HCT116 (cell line): ENCODE measurements at regions not wholly inside any gene's neighbourhood (a gene's known extent, or its start where the extent isn't known, plus 50 kb on each side); places are given as distances from the start of the nearest gene placed in this dataset.

Experiments used
- ATAC-seq: fragments of 200-7000 bp; cut with Tn5 transposase; 2 replicates; pipeline ENCODE4 v1.9.1; 2020; ENCODE audit warnings: mild to moderate bottlenecking, moderate library complexity
- BruUV-seq: library from RNA; stranded (reverse); fragments of 400-500 nt; replicated peaks from 2 replicates; lab custom pipeline; 2021; lab: Mats Ljungman, UMichigan
- CTCF ChIA-PET: fragments of 300-600 bp; sonication (Branson Sonifier 250); formaldehyde crosslinking; loops from one replicate; lab custom pipeline; 2021; ENCODE audit warnings: antibody characterized with exemption; lab: Charles Lee
- POLR2A ChIA-PET: fragments of 300-600, 350-600 bp; sonication (Branson Sonifier 250); formaldehyde crosslinking; loops from one replicate; lab custom pipeline; 2021; ENCODE audit warnings: antibody characterized with exemption; lab: Charles Lee
- RAD21 ChIA-PET, 2 experiments: fragments of 300-600 bp; sonication (Branson Sonifier 250); formaldehyde crosslinking; loops; one replicate each; lab custom pipeline; 2023; ENCODE audit warnings: low total read pairs in 2 of 2; ENCODE audit not compliant: uncharacterized antibody in 2 of 2, unreplicated experiment in 2 of 2, low non-redundant PET in 1 of 2; lab: Charles Lee
- DNase-seq: peaks from one replicate; pipeline ENCODE4 v3.0.0-alpha.2; 2010; ENCODE audit warnings: low read depth, low spot score
- H2AFZ ChIP-seq: fragments of 200-600 bp; shearing (Covaris generic), sonication (generic); 2 replicates; pipeline ENCODE4 v1.6.1; 2017; ENCODE audit warnings: low read depth, mixed run types, mixed read lengths, antibody characterized with exemption, low read length; ENCODE audit not compliant: poor library complexity, severe bottlenecking
- H3K27ac ChIP-seq: 2 replicates; pipeline ENCODE4 v1.5.1; 2012; ENCODE audit warnings: low read depth, low read length
- H3K27me3 ChIP-seq: fragments of 200-600 bp; sonication (generic); 2 replicates; pipeline ENCODE4 v1.6.1; 2016; ENCODE audit warnings: mixed run types, low read length, mixed read lengths; ENCODE audit not compliant: insufficient read depth
- H3K36me3 ChIP-seq, 2 experiments: fragments of 200-500 bp in 1 of 2; fragments of 200-600 bp in 1 of 2; sonication (Bioruptor generic) in 1 of 2; sonication (generic) in 1 of 2; 2 replicates each; pipeline versions ENCODE4 v1.5.1 to v1.6.1; 2014 to 2016; ENCODE audit warnings: low read length in 2 of 2, inconsistent platforms in 1 of 2, mixed read lengths in 1 of 2, mixed run types in 1 of 2; ENCODE audit not compliant: insufficient read depth in 2 of 2, control insufficient read depth in 1 of 2
- H3K4me1 ChIP-seq, 2 experiments: fragments of 200-600 bp in 1 of 2; sonication (generic) in 1 of 2; 2 replicates each; pipeline versions ENCODE4 v1.5.1 to v1.6.1; 2012 to 2017; ENCODE audit warnings: low read length in 2 of 2, inconsistent platforms in 1 of 2, mild to moderate bottlenecking in 1 of 2, mixed read lengths in 1 of 2, mixed run types in 1 of 2, moderate library complexity in 1 of 2; ENCODE audit not compliant: insufficient read depth in 2 of 2, control insufficient read depth in 1 of 2
- H3K4me2 ChIP-seq: fragments of 200-600 bp; sonication (generic); 2 replicates; pipeline ENCODE4 v1.6.1; 2017; ENCODE audit warnings: mixed run types, low read length, mixed read lengths
- H3K4me3 ChIP-seq, 2 experiments: fragments of 200-600 bp in 1 of 2; sonication (generic) in 1 of 2; replicated peaks in 1 of 2; 2 replicates each; pipeline ENCODE4 v1.5.1; 2011 to 2016; ENCODE audit warnings: low read length in 2 of 2, control low read depth in 1 of 2, low read depth in 1 of 2, mild to moderate bottlenecking in 1 of 2, mixed read lengths in 1 of 2, mixed run types in 1 of 2
- H3K79me2 ChIP-seq: fragments of 200-600 bp; sonication (generic); 2 replicates; pipeline ENCODE4 v1.6.1; 2017; ENCODE audit warnings: mild to moderate bottlenecking, mixed run types, low read length, moderate library complexity, mixed read lengths; ENCODE audit not compliant: insufficient read depth
- H3K9ac ChIP-seq: fragments of 200-600 bp; sonication (generic); 2 replicates; pipeline ENCODE4 v1.6.1; 2016; ENCODE audit warnings: low read length, mixed read lengths
- H3K9me2 ChIP-seq: fragments of 200-600 bp; sonication (generic), shearing (Covaris generic); 2 replicates; pipeline ENCODE4 v1.6.1; 2017; ENCODE audit warnings: mixed run types, mild to moderate bottlenecking, moderate library complexity; ENCODE audit not compliant: insufficient read depth
- H3K9me3 ChIP-seq, 2 experiments: fragments of 200-500 bp in 1 of 2; fragments of 200-600 bp in 1 of 2; sonication (Bioruptor generic) in 1 of 2; sonication (generic) in 1 of 2; 2 replicates each; pipeline ENCODE4 v1.6.1; 2014 to 2017; ENCODE audit warnings: low read length in 2 of 2, mixed read lengths in 2 of 2, inconsistent platforms in 1 of 2, low read depth in 1 of 2, mild to moderate bottlenecking in 1 of 2, mixed run types in 1 of 2, moderate library complexity in 1 of 2; ENCODE audit not compliant: control insufficient read depth in 1 of 2, insufficient read depth in 1 of 2
- H4K20me1 ChIP-seq: fragments of 200-600 bp; sonication (generic), shearing (Covaris generic); 2 replicates; pipeline ENCODE4 v1.6.1; 2017; ENCODE audit warnings: mixed run types, mild to moderate bottlenecking, moderate library complexity; ENCODE audit not compliant: insufficient read depth
- ATF3 ChIP-seq: IDR thresholded peaks from 2 replicates; pipeline ENCODE4 v1.6.1; 2012
- CBX3 ChIP-seq: IDR thresholded peaks from 2 replicates; pipeline ENCODE4 v1.6.1; 2012; ENCODE audit warnings: low read depth
- CEBPB ChIP-seq: IDR thresholded peaks from 2 replicates; pipeline ENCODE4 v1.6.1; 2012; ENCODE audit warnings: low read depth
- EGR1 ChIP-seq: IDR thresholded peaks from 2 replicates; pipeline ENCODE4 v1.6.1; 2012; ENCODE audit warnings: low read depth
- EZH2 ChIP-seq: fragments of 200-600 bp; sonication (generic); IDR thresholded peaks from 2 replicates; pipeline ENCODE4 v1.6.1; 2017; ENCODE audit warnings: antibody characterized with exemption, mixed run types
- EZH2phosphoT487 ChIP-seq: fragments of 200-600 bp; IDR thresholded peaks from 2 replicates; pipeline ENCODE4 v1.6.1; 2018; ENCODE audit warnings: antibody characterized with exemption, borderline replicate concordance
- FOSL1 ChIP-seq: IDR thresholded peaks from 2 replicates; pipeline ENCODE4 v1.6.1; 2012; ENCODE audit warnings: low read depth
- POLR2AphosphoS5 ChIP-seq: IDR thresholded peaks from 2 replicates; pipeline ENCODE4 v1.6.1; 2011; ENCODE audit warnings: mild to moderate bottlenecking, low read depth, low read length, moderate library complexity
- REST ChIP-seq: IDR thresholded peaks from 2 replicates; pipeline ENCODE4 v1.6.1; 2012; ENCODE audit warnings: low read depth
- SIN3A ChIP-seq: IDR thresholded peaks from 2 replicates; pipeline ENCODE4 v1.6.1; 2012; ENCODE audit warnings: low read depth
- TCF7L2 ChIP-seq: IDR thresholded peaks from 2 replicates; pipeline ENCODE4 v1.7.0; 2011; ENCODE audit warnings: borderline replicate concordance, inconsistent platforms; ENCODE audit not compliant: insufficient read depth, insufficient read length; ENCODE audit errors: extremely low read depth
- YY1 ChIP-seq: IDR thresholded peaks from 2 replicates; pipeline ENCODE4 v1.6.1; 2011; ENCODE audit warnings: low read length, low read depth, moderate library complexity, mild to moderate bottlenecking; ENCODE audit not compliant: insufficient replicate concordance; ENCODE audit errors: extremely low read depth
- ZFX ChIP-seq: fragments of 450-650 bp; IDR thresholded peaks from 2 replicates; pipeline ENCODE4 v1.6.1; 2017
- ZNF274 ChIP-seq: fragments of 200-500 bp; sonication (Bioruptor generic); IDR thresholded peaks from 2 replicates; pipeline ENCODE4 v1.6.1; 2014; ENCODE audit warnings: mild to moderate bottlenecking, low read depth, low read length, inconsistent platforms
- intact Hi-C: fragments of 100-400 bp; cut with micrococcal nuclease; formaldehyde crosslinking; loops from 2 replicates; pipeline ENCODE4 v1.10.0; 2022

GRCh38 chr20:48569679-48570078 lies 258.1 kb downstream of the PREX1 start:
- H3K27me3 ChIP-seq = no peaks in the 10 kb centered on the region
- ChIA-PET POLR2A (no interaction called here), CTCF (no interaction called here)

More at GRCh38 chr20:48569679-48570078, 258.1 kb downstream of the PREX1 start:
- ATAC-seq = no peak
- no peaks in the 10 kb centered on the region for H3K9me3 ChIP-seq
- RAD21 ChIA-PET = no interaction called here
- H3K79me2 ChIP-seq = no peaks in the 10 kb centered on the region
- intact Hi-C loops = no loop called here
- TF ChIP-seq TCF7L2 (no peak), EGR1 (no peak), CEBPB (no peak), REST (no peak), ZFX (no peak), ATF3 (no peak), EZH2 (no peak), FOSL1 (no peak), SIN3A (no peak), EZH2phosphoT487 (no peak), CBX3 (no peak), YY1 (no peak), ZNF274 (no peak), POLR2AphosphoS5 (no peak)
- TF ChIP-seq, all 23 proteins: peak for 0
- no TSS peak for BruUV-seq
- no peaks in the 10 kb centered on the region for H3K36me3 ChIP-seq
- no peak overlapping the region for H3K27ac ChIP-seq
- H3K4me2 ChIP-seq = no peak overlapping the region
- H3K9ac ChIP-seq = no peak overlapping the region
- H4K20me1 ChIP-seq = no peaks in the 10 kb centered on the region
- 0 out of 4 replicates have a peak, but pooled peaks cover 0 to 4% of the 10 kb centered on the region in 2 experiments for H3K4me1 ChIP-seq
- DNase-seq = no peak
- no peaks in the 10 kb centered on the region for H3K9me2 ChIP-seq
- H3K4me3 ChIP-seq = no peak overlapping the region
- no peak overlapping the region for H2AFZ ChIP-seq
